Fibroblast of skin of left biceps (primary cell): ENCODE measurements at regions not wholly inside any gene's neighbourhood (a gene's known extent, or its start where the extent isn't known, plus 50 kb on each side); places are given as distances from the start of the nearest gene placed in this dataset.

ENCODE experiments used
- DNase-seq, 2 experiments: peaks; one replicate each; pipeline ENCODE4 v3.0.0-alpha.2; 2013; ENCODE audit warnings: low read depth in 2 of 2

- no peak for DNase-seq
These were observed 211.1 kb downstream of the ANKRD60 start for GRCh38 chr20:58017231-58017969.

- no peak for DNase-seq
These were observed 211.7 kb downstream of the ANKRD60 start for GRCh38 chr20:58016779-58017178.

GRCh38 chr20:58014628-58015315 is 213.7 kb downstream of the ANKRD60 start:
- DNase-seq, result no peak

- no peak for DNase-seq
These were observed 215.5 kb downstream of the ANKRD60 start for GRCh38 chr20:58012731-58013510.

- DNase-seq, result no peak
These were observed 216.4 kb downstream of the ANKRD60 start for GRCh38 chr20:58011947-58012610.

GRCh38 chr20:58011106-58011946 is 217.1 kb downstream of the ANKRD60 start:
- DNase-seq, result no peak

GRCh38 chr20:58010666-58011065 is 217.8 kb downstream of the ANKRD60 start:
- DNase-seq, result no peak

- no peak for DNase-seq
These were observed 218.3 kb downstream of the ANKRD60 start for GRCh38 chr20:58010186-58010585.

GRCh38 chr20:58008866-58009265 is 219.6 kb downstream of the ANKRD60 start:
- no peak for DNase-seq

- DNase-seq, result no peak
These were observed 220.0 kb downstream of the ANKRD60 start for GRCh38 chr20:58008413-58008812.

- DNase-seq, result no peak
These were observed 220.5 kb downstream of the ANKRD60 start for GRCh38 chr20:58007947-58008346.

- no peak for DNase-seq
These were observed 221.8 kb downstream of the ANKRD60 start for GRCh38 chr20:58006346-58007316.

- DNase-seq, result no peak
These were observed 222.7 kb downstream of the ANKRD60 start for GRCh38 chr20:58005581-58006345.

GRCh38 chr20:58004900-58005299 is 223.6 kb downstream of the ANKRD60 start:
- no peak for DNase-seq

GRCh38 chr20:58004146-58004545 is 224.3 kb downstream of the ANKRD60 start:
- no peak for DNase-seq

- DNase-seq, result no peak
These were observed 224.9 kb downstream of the ANKRD60 start for GRCh38 chr20:58003525-58003924.

- DNase-seq, result no peak
These were observed 225.6 kb downstream of the ANKRD60 start for GRCh38 chr20:58002901-58003300.

- no peak for DNase-seq
These were observed 226.5 kb downstream of the ANKRD60 start for GRCh38 chr20:58001946-58002345.

- DNase-seq, result no peak
These were observed 227.1 kb downstream of the ANKRD60 start for GRCh38 chr20:58001381-58001780.
